ENCODE measurements at regions not wholly inside any gene's neighbourhood (a gene's known extent, or its start where the extent isn't known, plus 50 kb on each side); places are given as distances from the start of the nearest gene placed in this dataset.

DNA sequence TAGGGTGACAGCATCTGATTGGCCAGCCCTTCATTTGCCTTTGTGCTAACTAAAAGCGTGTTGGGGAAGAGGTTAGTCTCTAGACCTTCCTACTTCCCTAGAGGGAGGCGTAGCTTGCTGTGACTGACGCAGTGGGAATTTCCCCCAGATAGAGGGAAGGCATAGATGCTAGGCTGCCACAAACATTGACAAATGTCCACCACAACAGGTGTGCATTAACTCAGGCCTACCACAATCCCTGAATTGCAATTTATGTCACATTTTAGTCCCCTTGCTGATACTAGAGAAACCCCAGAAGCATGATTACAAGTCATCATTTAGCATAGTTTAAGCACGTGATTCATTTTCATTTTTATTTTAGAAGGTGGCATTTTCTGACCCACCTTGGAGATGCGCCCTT is 76.3 kb upstream of the WSB1 start:
- Histone ChIP-seq H3K9me3 (no peaks in the 10 kb centered on the region), H3K27ac (no peak overlapping the region), H3K4me3 (no peak overlapping the region), H3K36me3 (no peaks in the 10 kb centered on the region), H3K27me3 (no peaks in the 10 kb centered on the region), H3K4me1 (no peaks in the 10 kb centered on the region)
- DNase-seq (no peak), ATAC-seq (ENCODE audit: low FRiP score in 2 of 2) (peak in 1 of 2 donors; percentile 74)
- 71 to 87% methylated on average over 5 of the region's 5 CpGs for WGBS, 2 donors
- TF ChIP-seq POLR2AphosphoS5 (IDR thresholded peaks at IDR 0.05) (no peak), EP300 (IDR thresholded peaks at IDR 0.05) (no peak), POLR2A (IDR thresholded peaks at IDR 0.05) (no peak)
- TF ChIP-seq, protein P1, sequence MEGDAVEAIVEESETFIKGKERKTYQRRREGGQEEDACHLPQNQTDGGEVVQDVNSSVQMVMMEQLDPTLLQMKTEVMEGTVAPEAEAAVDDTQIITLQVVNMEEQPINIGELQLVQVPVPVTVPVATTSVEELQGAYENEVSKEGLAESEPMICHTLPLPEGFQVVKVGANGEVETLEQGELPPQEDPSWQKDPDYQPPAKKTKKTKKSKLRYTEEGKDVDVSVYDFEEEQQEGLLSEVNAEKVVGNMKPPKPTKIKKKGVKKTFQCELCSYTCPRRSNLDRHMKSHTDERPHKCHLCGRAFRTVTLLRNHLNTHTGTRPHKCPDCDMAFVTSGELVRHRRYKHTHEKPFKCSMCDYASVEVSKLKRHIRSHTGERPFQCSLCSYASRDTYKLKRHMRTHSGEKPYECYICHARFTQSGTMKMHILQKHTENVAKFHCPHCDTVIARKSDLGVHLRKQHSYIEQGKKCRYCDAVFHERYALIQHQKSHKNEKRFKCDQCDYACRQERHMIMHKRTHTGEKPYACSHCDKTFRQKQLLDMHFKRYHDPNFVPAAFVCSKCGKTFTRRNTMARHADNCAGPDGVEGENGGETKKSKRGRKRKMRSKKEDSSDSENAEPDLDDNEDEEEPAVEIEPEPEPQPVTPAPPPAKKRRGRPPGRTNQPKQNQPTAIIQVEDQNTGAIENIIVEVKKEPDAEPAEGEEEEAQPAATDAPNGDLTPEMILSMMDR (IDR thresholded peaks at IDR 0.05) = no peak

DNA sequence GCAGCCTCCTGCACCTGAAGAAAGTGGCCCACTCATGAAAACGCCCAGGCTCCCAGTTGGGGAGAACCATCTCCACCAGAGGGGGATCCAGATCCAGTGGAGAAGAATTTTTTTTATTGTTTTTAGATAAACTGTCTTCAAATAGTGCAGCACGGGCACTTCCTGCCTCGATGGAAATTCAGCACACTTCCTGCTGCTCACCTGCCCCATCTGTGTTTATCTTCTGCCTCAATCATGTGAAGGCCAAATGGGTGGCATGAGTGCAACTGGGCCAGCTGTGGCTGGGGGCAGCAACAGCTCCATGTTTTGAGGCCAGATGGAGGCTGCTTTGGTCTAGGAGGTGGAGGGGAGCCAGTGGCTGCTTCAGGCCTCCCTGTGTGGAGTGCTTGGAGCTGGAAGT is 75.9 kb upstream of the WSB1 start:
- TF ChIP-seq, protein P1 (IDR thresholded peaks at IDR 0.05) = no peak
- no peak for TF ChIP-seq EP300 (IDR thresholded peaks at IDR 0.05)
- no peak for TF ChIP-seq POLR2AphosphoS5 (IDR thresholded peaks at IDR 0.05)
- no peak for TF ChIP-seq POLR2A (IDR thresholded peaks at IDR 0.05)
- H3K4me1 ChIP-seq = no peaks in the 10 kb centered on the region
- no peak overlapping the region for H3K4me3 ChIP-seq
- H3K27ac ChIP-seq = no peak overlapping the region
- WGBS, 2 donors = 78 to 79% methylated on average over 3 of the region's 3 CpGs
- H3K27me3 ChIP-seq = no peaks in the 10 kb centered on the region
- no peaks in the 10 kb centered on the region for H3K36me3 ChIP-seq
- DNase-seq (no peak), ATAC-seq (ENCODE audit: low FRiP score in 2 of 2) (no peak)
- H3K9me3 ChIP-seq = no peaks in the 10 kb centered on the region

DNA sequence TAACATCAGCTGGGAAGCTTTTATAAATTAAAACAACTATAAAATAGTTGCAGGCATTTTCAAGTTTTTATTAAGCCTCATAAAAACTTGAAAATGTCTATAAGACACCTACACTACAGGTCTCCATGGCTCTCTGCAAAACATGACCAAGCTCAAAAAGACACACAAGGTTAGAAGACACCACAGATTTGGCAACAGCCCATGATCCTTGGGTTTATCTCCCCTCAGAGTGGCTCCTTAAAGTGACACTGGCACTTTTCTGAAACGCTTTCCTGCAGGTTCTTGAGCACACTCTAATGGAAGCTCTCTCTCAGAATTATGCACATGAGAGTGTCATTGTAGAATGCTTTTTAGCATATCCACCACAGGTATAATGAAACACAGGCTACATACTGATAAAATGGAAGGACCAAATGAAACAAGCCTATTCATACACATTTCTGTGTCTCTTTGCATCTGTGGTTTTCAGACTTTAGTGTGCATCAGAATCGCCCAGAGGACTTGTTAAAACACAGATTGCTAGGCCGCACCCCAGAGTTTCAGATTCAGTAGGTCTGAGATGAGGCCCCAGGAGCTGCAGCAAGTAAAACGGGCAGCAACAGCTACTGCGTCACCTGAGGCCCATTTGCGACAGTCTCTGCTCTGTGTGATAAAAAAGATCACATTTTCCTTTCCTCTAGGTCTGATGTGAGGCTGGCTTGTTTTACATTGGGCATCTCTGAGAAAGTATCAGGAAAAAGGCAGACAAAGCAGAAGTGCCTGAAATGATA is 75.0 kb upstream of the WSB1 start:
- TF ChIP-seq POLR2AphosphoS5 (IDR thresholded peaks at IDR 0.05) = no peak
- TF ChIP-seq, protein P1 (IDR thresholded peaks at IDR 0.05) = no peak
- TF ChIP-seq POLR2A (IDR thresholded peaks at IDR 0.05) = no peak
- TF ChIP-seq EP300 (IDR thresholded peaks at IDR 0.05) = no peak
- no peaks in the 10 kb centered on the region for H3K9me3 ChIP-seq
- DNase-seq (no peak), ATAC-seq (ENCODE audit: low FRiP score in 2 of 2) (no peak)
- no peak overlapping the region for H3K4me3 ChIP-seq
- no peak overlapping the region for H3K27ac ChIP-seq
- H3K4me1 ChIP-seq = no peaks in the 10 kb centered on the region
- no peaks in the 10 kb centered on the region for H3K27me3 ChIP-seq
- no peaks in the 10 kb centered on the region for H3K36me3 ChIP-seq
- 72 to 78% methylated on average over 3 to 6 of the region's 6 CpGs for WGBS, 2 donors

DNA sequence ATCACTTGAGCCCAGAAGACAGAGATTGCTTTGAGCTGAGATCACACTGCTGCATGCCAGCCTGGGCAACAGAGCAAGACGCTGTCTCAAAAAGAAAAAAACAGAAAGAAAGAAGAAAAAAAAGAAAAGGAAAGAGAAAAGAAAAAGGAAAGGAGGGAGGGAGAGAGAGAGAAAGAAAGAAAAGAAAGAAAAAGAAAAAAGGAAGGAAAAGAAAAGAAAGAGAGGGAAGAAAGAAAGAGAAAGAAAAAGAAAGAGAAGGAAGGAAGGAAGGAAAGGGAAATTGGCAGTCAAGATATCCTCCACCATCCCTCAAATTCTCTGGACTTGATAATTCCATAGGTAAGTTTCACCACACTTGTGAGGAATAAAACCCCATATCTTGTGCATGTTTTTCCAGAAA is 71.4 kb upstream of the WSB1 start:
- H3K4me3 ChIP-seq = no peak overlapping the region

More for the DNA sequence above, 71.4 kb upstream of the WSB1 start:
- ATAC-seq (ENCODE audit: low FRiP score in 2 of 2) (no peak), DNase-seq (no peak)
- no peaks in the 10 kb centered on the region for H3K4me1 ChIP-seq
- no peak for TF ChIP-seq POLR2A (IDR thresholded peaks at IDR 0.05)
- TF ChIP-seq, protein P1 (IDR thresholded peaks at IDR 0.05) = no peak
- no peaks in the 10 kb centered on the region for H3K36me3 ChIP-seq
- 64 to 85% methylated on average over 1 of the region's 1 CpG for WGBS, 2 donors
- H3K27ac ChIP-seq = no peak overlapping the region
- H3K27me3 ChIP-seq = no peaks in the 10 kb centered on the region
- H3K9me3 ChIP-seq = no peaks in the 10 kb centered on the region

Data from upper lobe of left lung (tissue), 6 donors.